GM21360 (cell line): ENCODE measurements at regions not wholly inside any gene's neighbourhood (a gene's known extent, or its start where the extent isn't known, plus 50 kb on each side); places are given as distances from the start of the nearest gene placed in this dataset.
"Not testable (repeated sequence)": the region's sequence is repeated elsewhere in the genome, so short reads cannot be mapped to it uniquely, and the experiment has no call there.

Source experiments
- ATAC-seq: cut with Tn5 transposase; IDR thresholded peaks from one replicate; pipeline ENCODE4 v1.9.1; 2021; ENCODE audit warnings: mild to moderate bottlenecking, moderate library complexity; ENCODE audit not compliant: unreplicated experiment

DNA sequence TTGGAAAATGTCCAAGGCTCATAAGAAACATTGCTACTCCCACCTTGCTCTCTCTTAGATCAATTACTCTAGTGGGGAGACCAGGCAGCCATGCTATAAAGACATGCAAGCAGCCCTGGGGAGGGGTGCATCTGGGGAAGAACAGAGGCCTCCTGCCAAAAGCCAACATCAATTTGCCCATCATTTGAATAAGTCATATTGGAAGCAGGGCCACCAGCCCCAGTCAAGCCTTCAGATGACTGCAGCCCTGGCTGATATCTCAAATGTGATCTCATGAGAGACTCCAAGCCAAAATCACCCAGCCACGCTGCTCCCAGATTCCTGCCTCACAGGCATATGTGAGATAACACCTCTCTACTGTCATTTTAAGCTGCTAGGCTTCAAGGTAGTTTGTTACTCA, 157.5 kb upstream of the PDE1C start:
- no peak for ATAC-seq

- no peak for ATAC-seq
Observed at GRCh38 chr7:32224276-32224675, 154.1 kb upstream of the PDE1C start.

GRCh38 chr7:32223721-32224120, 153.5 kb upstream of the PDE1C start:
- ATAC-seq: no peak

- ATAC-seq: no peak
Observed at GRCh38 chr7:32223071-32223650, 153.0 kb upstream of the PDE1C start.

GRCh38 chr7:32222251-32222900, 152.2 kb upstream of the PDE1C start:
- no peak for ATAC-seq

DNA sequence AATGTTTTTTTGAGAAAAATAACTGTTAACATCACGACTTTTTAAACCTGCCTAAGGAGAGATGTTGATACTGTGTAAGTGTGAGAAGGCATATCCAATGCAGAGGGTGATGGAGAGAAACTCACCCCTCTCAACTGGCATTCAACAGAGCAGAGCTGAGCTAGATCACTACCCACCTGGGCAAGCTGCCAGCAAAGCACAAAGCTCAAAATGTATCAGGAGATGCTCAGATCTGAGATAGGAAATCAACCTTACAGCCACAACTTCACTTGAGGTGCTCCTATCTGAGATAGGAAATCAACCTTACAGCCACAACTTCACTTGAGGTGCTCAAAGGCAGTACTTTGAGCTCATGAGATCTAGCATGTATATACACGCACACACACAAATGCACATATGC, 151.5 kb upstream of the PDE1C start:
- ATAC-seq: no peak

DNA sequence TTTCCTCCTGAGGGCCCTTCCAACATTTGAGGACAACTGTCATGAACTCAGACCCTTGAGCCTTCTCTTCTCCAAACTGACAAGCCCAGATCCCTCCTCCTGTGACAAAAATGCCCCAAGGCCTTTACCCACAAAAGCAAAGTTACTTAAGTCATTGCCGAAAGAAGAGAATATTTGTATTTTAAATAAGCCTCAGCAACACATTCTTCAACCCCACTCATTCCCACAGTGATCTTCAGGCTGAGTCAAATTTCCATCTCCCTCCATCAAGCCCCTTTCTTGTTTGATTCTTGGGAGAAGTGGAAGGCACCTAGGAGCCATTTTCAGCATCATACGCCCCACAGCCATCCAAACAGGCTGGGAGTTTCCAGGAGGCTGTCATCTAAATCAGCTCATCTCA, 150.8 kb upstream of the PDE1C start:
- ATAC-seq: no peak

DNA sequence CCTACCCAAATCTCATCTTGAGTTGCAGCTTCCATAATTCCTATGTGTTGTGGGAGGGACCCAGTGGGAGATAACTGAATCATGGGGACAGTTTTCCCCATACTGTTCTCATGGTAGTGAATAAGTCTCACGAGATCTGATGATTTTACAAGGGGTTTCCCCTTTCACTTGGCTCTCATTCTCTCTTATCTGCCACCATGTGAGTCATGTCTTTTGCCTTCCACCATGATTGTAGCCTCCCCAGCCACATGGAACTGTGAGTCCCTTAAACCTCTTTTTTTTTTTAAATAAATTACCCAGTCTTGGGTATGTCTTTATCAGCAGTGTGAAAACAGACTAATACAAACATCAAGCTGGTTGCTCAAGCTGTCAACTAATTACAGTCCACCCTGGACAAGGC, 149.6 kb upstream of the PDE1C start:
- not testable (repeated sequence) for ATAC-seq

- no peak for ATAC-seq
Observed at GRCh38 chr7:32219416-32219815, 149.2 kb upstream of the PDE1C start.

- no peak for ATAC-seq
Observed at GRCh38 chr7:32218741-32219288, 148.6 kb upstream of the PDE1C start.

DNA sequence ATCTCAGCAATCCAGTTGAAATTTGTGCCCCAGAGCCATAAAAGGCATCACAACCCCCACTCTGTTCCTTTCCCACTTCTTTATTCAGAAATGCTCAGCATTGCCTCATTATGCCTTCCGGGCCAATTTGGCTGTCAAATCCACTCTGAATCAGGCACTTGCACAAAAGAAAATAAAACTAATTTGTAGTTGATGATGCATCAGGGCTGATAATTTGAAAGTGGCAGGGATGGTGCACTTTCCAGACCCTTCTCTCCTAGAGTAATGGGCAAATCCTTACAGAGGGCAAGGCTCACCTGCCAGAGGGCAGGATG, 147.9 kb upstream of the PDE1C start:
- ATAC-seq: no peak

DNA sequence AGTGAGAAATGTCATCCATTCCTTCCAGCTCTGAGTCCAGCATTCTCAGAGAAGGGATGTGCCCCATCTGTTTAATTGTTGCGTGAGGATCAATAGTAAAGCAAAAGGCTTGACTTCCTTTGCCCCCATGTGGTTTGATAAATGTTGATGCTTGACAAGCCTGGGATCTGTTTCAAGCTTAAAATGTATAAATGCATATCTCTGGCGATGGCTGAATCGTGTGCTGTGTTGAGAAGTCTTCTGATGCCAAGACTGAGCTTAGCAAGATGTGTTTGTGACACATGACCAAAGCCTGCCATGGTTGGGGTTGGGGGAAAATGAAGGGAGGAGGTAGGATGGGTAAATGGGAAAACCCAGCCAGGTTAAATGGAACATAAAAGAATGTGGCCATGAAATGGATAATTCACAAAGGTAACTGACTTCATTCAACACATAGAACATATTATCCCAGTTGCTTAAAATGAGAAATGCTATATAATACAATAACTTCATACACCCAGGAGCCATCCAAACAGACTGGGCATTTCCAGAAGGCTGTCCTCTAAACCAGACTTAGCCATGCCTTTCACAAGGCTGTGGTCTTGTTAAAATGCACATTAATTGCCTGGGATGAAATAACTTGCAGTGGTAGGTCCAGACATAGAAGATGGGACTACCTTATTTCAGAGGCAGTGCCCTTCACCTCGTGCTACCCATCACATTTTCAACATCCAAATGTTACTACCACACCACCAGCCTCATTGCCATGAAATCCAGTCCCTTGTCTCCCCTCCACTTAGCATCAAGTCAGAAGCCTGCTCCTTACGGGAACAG, 147.3 kb upstream of the PDE1C start:
- no peak for ATAC-seq

DNA sequence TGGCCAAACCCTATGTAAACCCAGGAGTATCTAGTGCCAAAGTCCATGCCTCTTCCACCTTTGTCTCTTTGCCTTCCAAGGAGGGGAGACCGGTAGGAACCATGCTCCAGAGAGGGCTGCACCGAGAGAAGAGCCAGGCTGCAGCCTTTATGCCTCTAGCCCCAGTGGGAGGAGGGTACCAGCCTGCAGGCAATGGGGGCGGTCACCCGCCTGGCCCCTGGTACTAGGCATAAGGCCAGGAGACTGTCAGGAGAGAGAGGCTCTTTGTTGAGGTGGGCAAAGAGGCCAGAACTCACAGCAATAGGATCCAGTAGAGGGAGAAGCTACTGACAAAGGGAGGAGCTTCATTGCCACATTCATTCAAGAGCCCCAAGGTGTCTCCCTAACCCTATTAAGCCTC, 146.6 kb upstream of the PDE1C start:
- ATAC-seq: no peak

DNA sequence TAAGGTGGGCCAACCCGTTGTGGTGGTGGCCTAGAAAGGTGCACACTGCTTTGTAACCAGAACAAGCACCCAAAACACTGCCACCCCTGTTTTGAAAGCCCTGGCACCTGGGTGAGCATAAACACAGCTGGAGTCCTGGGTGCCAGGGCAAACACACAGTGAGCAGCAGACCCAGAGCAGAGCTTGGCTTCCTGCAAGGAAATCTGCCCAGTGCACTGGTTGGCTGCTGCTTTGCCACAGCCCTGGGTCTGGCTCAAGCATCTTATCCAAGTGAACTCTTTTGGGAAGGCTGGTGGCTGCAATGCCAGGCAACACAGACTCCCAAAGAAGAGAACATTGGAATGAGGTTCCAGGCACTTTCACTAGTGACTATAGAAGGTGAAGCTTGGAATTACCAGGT, 145.5 kb upstream of the PDE1C start:
- ATAC-seq: no peak

- ATAC-seq: no peak
Observed at GRCh38 chr7:32214913-32215312, 144.7 kb upstream of the PDE1C start.

- ATAC-seq: no peak
Observed at GRCh38 chr7:32212321-32212720, 142.1 kb upstream of the PDE1C start.

GRCh38 chr7:32206987-32207386, 136.8 kb upstream of the PDE1C start:
- ATAC-seq: no peak

DNA sequence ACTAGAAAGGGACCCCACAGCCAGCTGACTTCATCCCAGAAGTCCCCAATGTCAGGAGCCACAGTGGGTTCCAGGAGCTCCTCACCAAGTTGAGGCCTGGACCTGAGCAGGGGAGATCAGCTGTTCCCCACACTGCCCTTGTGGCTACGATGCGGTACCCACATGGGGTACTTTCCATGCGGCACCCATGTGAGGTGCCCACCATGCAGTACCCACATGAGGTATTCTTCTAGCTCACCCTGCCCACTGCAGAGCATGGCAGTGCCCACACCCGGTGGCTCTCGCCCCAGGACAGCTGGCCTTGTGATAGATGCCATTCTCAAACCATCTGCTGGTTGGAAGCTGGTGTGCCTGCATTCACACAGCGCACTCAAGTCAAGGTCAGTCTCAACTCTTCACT, 136.3 kb upstream of the PDE1C start:
- ATAC-seq: no peak

DNA sequence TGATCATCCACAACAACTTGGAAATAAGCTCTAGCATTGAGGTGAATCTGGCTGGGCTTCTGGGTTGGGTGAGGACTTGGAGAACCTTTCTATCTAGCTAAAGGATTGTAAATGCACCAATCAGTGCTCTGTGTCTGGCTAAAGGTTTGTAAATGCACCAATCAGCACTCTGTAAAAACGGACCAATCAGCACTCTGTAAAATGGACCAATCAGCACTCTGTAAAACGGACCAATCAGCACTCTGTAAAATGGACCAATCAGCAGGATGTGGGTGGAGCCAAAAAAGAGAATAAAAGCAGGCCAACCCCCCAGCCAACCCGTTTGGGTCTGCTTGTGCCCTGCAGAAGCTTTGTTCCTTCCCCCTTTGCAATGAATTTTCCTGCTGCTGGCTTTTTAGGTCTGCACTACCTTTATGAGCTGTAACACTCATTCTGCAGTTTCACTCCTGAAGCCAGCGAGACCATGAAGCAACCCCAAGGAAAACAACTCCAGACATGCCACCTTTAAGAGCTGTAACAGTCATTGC, 135.2 kb upstream of the PDE1C start:
- ATAC-seq: not testable (repeated sequence)

GRCh38 chr7:32204361-32205018, 134.3 kb upstream of the PDE1C start:
- ATAC-seq: peak; percentile 71

DNA sequence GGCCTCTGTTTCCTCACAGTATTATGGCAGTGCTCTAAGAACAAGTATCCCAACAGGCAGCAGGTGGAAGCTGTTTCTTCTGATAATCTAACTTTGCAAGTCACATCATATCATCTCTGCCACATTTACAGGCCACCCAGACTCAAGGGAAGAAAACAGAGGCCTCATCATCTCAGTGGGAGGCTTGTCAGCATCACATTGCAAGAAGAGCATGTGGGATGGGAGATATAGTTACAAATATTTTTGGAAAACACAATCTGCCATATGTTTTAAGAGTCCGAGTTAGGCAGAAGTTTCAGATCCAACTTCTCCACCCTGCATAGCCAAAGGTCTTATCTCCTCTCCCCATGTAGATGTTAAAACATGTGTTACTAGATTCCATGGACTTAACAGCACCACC, 130.4 kb upstream of the PDE1C start:
- ATAC-seq: no peak
